COLO829 (cell line): ENCODE measurements at regions not wholly inside any gene's neighbourhood (a gene's known extent, or its start where the extent isn't known, plus 50 kb on each side); places are given as distances from the start of the nearest gene placed in this dataset.
A peak's percentile ranks its signal among the peaks of the same experiment; 100 is the strongest.
"Not testable (repeated sequence)": the region's sequence is repeated elsewhere in the genome, so short reads cannot be mapped to it uniquely, and the experiment has no call there.

Experiments
- DNase-seq: peaks from one replicate; pipeline ENCODE4 v3.0.0; 2012; ENCODE audit warnings: low spot score

GRCh38 chr4:61004651-61005170, 195.4 kb upstream of the ADGRL3 start:
- DNase-seq, result no peak

GRCh38 chr4:61011051-61011450, 189.1 kb upstream of the ADGRL3 start:
- no peak for DNase-seq

GRCh38 chr4:61011936-61012335, 188.2 kb upstream of the ADGRL3 start:
- not testable (repeated sequence) for DNase-seq

- DNase-seq, result no peak
These were observed 175.5 kb upstream of the ADGRL3 start for GRCh38 chr4:61024610-61025009.

GRCh38 chr4:61027939-61028338, 172.2 kb upstream of the ADGRL3 start:
- DNase-seq, result no peak

- DNase-seq, result no peak
These were observed 163.9 kb upstream of the ADGRL3 start for GRCh38 chr4:61036071-61036684.

GRCh38 chr4:61041527-61041926, 158.6 kb upstream of the ADGRL3 start:
- no peak for DNase-seq

GRCh38 chr4:61044837-61045236, 155.3 kb upstream of the ADGRL3 start:
- DNase-seq, result no peak

GRCh38 chr4:61049018-61049417, 151.1 kb upstream of the ADGRL3 start:
- DNase-seq, result no peak

- no peak for DNase-seq
These were observed 132.7 kb upstream of the ADGRL3 start for GRCh38 chr4:61067381-61067780.

- no peak for DNase-seq
These were observed 132.1 kb upstream of the ADGRL3 start for GRCh38 chr4:61068060-61068459.

- peak; percentile 15 for DNase-seq
These were observed 131.4 kb upstream of the ADGRL3 start for GRCh38 chr4:61068745-61069144.

- no peak for DNase-seq
These were observed 129.9 kb upstream of the ADGRL3 start for GRCh38 chr4:61070269-61070668.

- no peak for DNase-seq
These were observed 120.7 kb upstream of the ADGRL3 start for GRCh38 chr4:61079427-61079826.

- no peak for DNase-seq
These were observed 120.2 kb upstream of the ADGRL3 start for GRCh38 chr4:61079976-61080375.

- no peak for DNase-seq
These were observed 114.6 kb upstream of the ADGRL3 start for GRCh38 chr4:61085534-61085933.

GRCh38 chr4:61086357-61086756, 113.8 kb upstream of the ADGRL3 start:
- DNase-seq, result no peak

- no peak for DNase-seq
These were observed 113.1 kb upstream of the ADGRL3 start for GRCh38 chr4:61086979-61087378.

- no peak for DNase-seq
These were observed 105.1 kb upstream of the ADGRL3 start for GRCh38 chr4:61094854-61095598.

- no peak for DNase-seq
These were observed 71.4 kb upstream of the ADGRL3 start for GRCh38 chr4:61128682-61129081.

- no peak for DNase-seq
These were observed 70.2 kb upstream of the ADGRL3 start for GRCh38 chr4:61129971-61130370.

GRCh38 chr4:61143461-61143860, 56.7 kb upstream of the ADGRL3 start:
- no peak for DNase-seq

GRCh38 chr4:61149278-61149677, 50.8 kb upstream of the ADGRL3 start:
- no peak for DNase-seq
